CD4-positive, alpha-beta memory T cell (primary cell): ENCODE measurements at regions not wholly inside any gene's neighbourhood (a gene's known extent, or its start where the extent isn't known, plus 50 kb on each side); places are given as distances from the start of the nearest gene placed in this dataset.

Experiments
- CTCF ChIA-PET: fragments of 350-600 bp; sonication (Branson Sonifier 250); formaldehyde crosslinking; loops from one replicate; lab custom pipeline; 2021; ENCODE audit warnings: inconsistent platforms; ENCODE audit not compliant: partially characterized antibody; lab: Charles Lee
- POLR2A ChIA-PET: fragments of 350-600 bp; sonication (Branson Sonifier 250); formaldehyde crosslinking; loops from one replicate; lab custom pipeline; 2021; ENCODE audit not compliant: partially characterized antibody; lab: Charles Lee
- DNase-seq, 5 donors: peaks; one replicate each; pipeline versions ENCODE4 v3.0.0 to v3.0.0-alpha.2; 2020 to 2022; ENCODE audit warnings: mixed read lengths in 1 of 5
- H3K27ac ChIP-seq: one replicate; pipeline ENCODE4 v1.7.0; 2013; ENCODE audit warnings: low read depth, low read length
- H3K27me3 ChIP-seq: 2 replicates; pipeline ENCODE4 v1.7.0; 2013; ENCODE audit warnings: mild to moderate bottlenecking, low read length, moderate library complexity; ENCODE audit not compliant: insufficient read depth
- H3K36me3 ChIP-seq: 2 replicates; pipeline ENCODE4 v1.7.0; 2013; ENCODE audit warnings: mild to moderate bottlenecking, low read length, moderate library complexity; ENCODE audit not compliant: insufficient read depth
- H3K4me1 ChIP-seq: 2 replicates; pipeline ENCODE4 v1.7.0; 2013; ENCODE audit warnings: mild to moderate bottlenecking, low read length, moderate library complexity; ENCODE audit not compliant: insufficient read depth
- H3K4me3 ChIP-seq, 2 donors: one replicate each; pipeline ENCODE4 v1.7.0; 2013; ENCODE audit warnings: low read length in 2 of 2, mild to moderate bottlenecking in 1 of 2
- H3K9me3 ChIP-seq, 2 donors: one replicate each; pipeline ENCODE4 v1.7.0; 2013; ENCODE audit warnings: low read length in 2 of 2, control low read depth in 1 of 2; ENCODE audit not compliant: control insufficient read depth in 1 of 2
- H3K27ac Mint-ChIP-seq, 7 donors: one replicate each; pipeline ENCODE4 v1.8.0; 2020 to 2021; ENCODE audit warnings: mixed read lengths in 7 of 7, mild to moderate bottlenecking in 6 of 7, inconsistent platforms in 3 of 7, moderate library complexity in 3 of 7
- H3K27me3 Mint-ChIP-seq, 2 donors: one replicate each; pipeline ENCODE4 v1.8.0; 2020 to 2021; ENCODE audit warnings: mixed read lengths in 2 of 2
- H3K36me3 Mint-ChIP-seq, 2 donors: one replicate each; pipeline ENCODE4 v1.8.0; 2020 to 2021; ENCODE audit warnings: mixed read lengths in 2 of 2, inconsistent platforms in 1 of 2, mild to moderate bottlenecking in 1 of 2
- H3K4me1 Mint-ChIP-seq, 4 donors: one replicate each; pipeline ENCODE4 v1.8.0; 2020 to 2021; ENCODE audit warnings: mixed read lengths in 4 of 4, mild to moderate bottlenecking in 1 of 4
- H3K4me3 Mint-ChIP-seq, 8 donors: one replicate each; pipeline ENCODE4 v1.8.0; 2020 to 2021; ENCODE audit warnings: mixed read lengths in 8 of 8, mild to moderate bottlenecking in 7 of 8, moderate library complexity in 6 of 8, inconsistent platforms in 3 of 8
- H3K9me3 Mint-ChIP-seq, 8 donors: one replicate each; pipeline ENCODE4 v1.8.0; 2020 to 2021; ENCODE audit warnings: mixed read lengths in 8 of 8, mild to moderate bottlenecking in 5 of 8, inconsistent platforms in 3 of 8, moderate library complexity in 1 of 8
- intact Hi-C: fragments of 100-400 bp; cut with micrococcal nuclease; formaldehyde crosslinking; loops from one replicate; pipeline ENCODE4 v1.15.1; 2023

DNA sequence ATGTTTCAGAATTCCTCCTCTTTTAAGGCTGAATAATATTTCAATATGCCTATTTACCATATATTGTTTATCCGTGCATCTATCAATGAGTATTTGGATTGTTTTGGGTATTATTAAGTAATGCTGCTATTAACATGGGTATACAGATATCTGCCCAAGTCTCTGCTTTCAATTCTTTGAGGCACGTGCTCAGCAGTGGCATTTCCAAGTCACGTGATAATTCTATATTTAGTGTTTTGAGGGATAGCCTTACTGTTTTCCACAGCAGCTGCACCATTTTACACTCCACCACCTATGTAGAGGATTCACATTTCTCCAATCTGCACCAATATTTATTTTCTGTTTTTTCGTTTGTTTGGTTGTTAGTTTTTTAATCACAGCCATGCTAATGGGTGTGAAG, 636.8 kb upstream of the ANKRD30A start:
- Histone ChIP-seq H3K27ac (no peak overlapping the region), H3K36me3 (no peaks in the 10 kb centered on the region), H3K4me1 (no peaks in the 10 kb centered on the region), H3K27me3 (no peaks in the 10 kb centered on the region), H3K4me3 (no peak overlapping the region), H3K9me3 (no peaks in the 10 kb centered on the region)
- H3K36me3 Mint-ChIP-seq = no peaks in the 10 kb centered on the region
- ChIA-PET CTCF (no interaction called here), POLR2A (no interaction called here)
- peaks cover 0 to 6% (median 3%) of the 10 kb centered on the region in 8 donors for H3K9me3 Mint-ChIP-seq
- H3K4me1 Mint-ChIP-seq = no peaks in the 10 kb centered on the region
- no peak overlapping the region for H3K27ac Mint-ChIP-seq
- DNase-seq = no peak
- no peak overlapping the region for H3K4me3 Mint-ChIP-seq
- H3K27me3 Mint-ChIP-seq = no peaks in the 10 kb centered on the region
- intact Hi-C loops = no loop called here

DNA sequence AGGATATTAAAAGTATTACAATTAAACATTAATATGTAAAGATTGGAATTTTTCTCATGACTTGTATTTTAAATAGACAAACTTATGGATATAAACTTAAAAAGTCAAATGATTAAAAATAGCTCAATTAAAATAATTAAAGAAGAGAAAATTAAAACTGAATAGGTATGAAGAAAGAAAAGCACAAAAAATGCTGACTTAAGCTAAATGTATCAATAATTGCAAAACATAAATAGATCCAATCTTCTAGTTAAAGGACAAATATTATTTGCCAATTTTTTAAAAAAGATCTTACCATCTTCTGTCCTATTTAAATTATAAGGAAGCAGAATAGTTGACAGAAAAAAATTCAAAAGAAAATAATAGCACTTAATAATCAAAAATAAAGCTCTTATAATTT, 646.3 kb upstream of the ANKRD30A start:
- Mint-ChIP-seq H3K27me3 (no peaks in the 10 kb centered on the region), H3K4me1 (no peaks in the 10 kb centered on the region)

DNA sequence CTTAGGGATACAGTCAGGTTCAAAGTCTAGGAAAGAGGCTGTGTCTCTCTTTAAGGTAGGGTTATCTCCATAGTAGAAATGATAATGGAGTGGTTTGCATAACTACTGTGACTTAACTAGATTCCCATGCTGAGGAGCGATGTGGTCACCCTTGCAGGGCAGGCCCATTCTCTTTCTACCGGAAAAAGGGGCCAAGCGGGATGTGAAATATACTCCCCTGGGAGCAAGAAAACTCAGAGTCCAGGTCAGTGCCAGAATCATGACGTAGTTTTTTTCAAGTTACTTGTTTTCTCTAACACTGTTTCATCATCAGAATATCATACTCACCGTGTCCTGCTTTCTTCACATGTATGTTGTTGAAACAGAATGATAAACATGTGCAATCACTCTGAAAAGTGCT, 649.0 kb upstream of the ANKRD30A start:
- Histone ChIP-seq H3K9me3 (no peaks in the 10 kb centered on the region), H3K27ac (no peak overlapping the region), H3K36me3 (no peaks in the 10 kb centered on the region), H3K4me3 (no peak overlapping the region), H3K27me3 (no peaks in the 10 kb centered on the region), H3K4me1 (no peaks in the 10 kb centered on the region)
- Mint-ChIP-seq H3K27me3 (no peaks in the 10 kb centered on the region), H3K4me1 (no peaks in the 10 kb centered on the region), H3K9me3 (peaks cover 0 to 5% (median 0%) of the 10 kb centered on the region in 8 donors), H3K36me3 (no peaks in the 10 kb centered on the region), H3K4me3 (no peak overlapping the region), H3K27ac (no peak overlapping the region)
- ChIA-PET POLR2A (no interaction called here), CTCF (no interaction called here)
- DNase-seq = peak in 1 of 5 donors; percentile 23
- intact Hi-C loops = no loop called here

More for the DNA sequence above, 646.3 kb upstream of the ANKRD30A start:
- DNase-seq = no peak
- CTCF ChIA-PET = no interaction called here
- POLR2A ChIA-PET = no interaction called here
- H3K4me1 ChIP-seq = no peaks in the 10 kb centered on the region
- H3K9me3 Mint-ChIP-seq = peaks cover 0 to 7% (median under 1%) of the 10 kb centered on the region in 8 donors
- no peak overlapping the region for H3K4me3 Mint-ChIP-seq
- intact Hi-C loops = no loop called here
- no peaks in the 10 kb centered on the region for H3K9me3 ChIP-seq
- H3K4me3 ChIP-seq = no peak overlapping the region
- no peak overlapping the region for H3K27ac Mint-ChIP-seq
- no peaks in the 10 kb centered on the region for H3K36me3 Mint-ChIP-seq
- no peaks in the 10 kb centered on the region for H3K36me3 ChIP-seq
- no peaks in the 10 kb centered on the region for H3K27me3 ChIP-seq
- H3K27ac ChIP-seq = no peak overlapping the region

DNA sequence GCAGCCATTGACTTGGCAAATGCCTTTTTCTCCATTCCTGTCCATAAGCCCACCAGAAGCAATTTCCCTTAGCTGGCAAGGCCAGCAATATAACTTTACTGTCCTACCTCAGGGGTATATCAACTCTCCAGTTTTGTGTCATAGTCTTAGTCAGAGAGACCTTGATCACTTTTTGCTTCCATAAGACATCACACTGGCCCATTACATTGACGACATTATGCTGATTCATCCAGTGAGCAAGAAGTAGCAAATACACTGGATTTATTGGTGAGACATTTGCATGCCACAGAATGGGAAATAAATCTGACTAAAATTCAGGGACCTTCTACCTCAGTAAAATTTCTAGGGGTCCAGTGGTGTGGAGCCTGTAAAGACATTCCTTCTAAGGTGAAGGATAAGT, 649.7 kb upstream of the ANKRD30A start:
- no peaks in the 10 kb centered on the region for H3K9me3 ChIP-seq
- no peak for DNase-seq
- no peaks in the 10 kb centered on the region for H3K4me1 ChIP-seq
- Mint-ChIP-seq H3K9me3 (peaks cover 0 to 5% (median 0%) of the 10 kb centered on the region in 8 donors), H3K4me1 (no peaks in the 10 kb centered on the region), H3K27me3 (no peaks in the 10 kb centered on the region), H3K4me3 (no peak overlapping the region), H3K27ac (no peak overlapping the region), H3K36me3 (no peaks in the 10 kb centered on the region)
- H3K27me3 ChIP-seq = no peaks in the 10 kb centered on the region
- H3K36me3 ChIP-seq = no peaks in the 10 kb centered on the region
- H3K4me3 ChIP-seq = no peak overlapping the region
- ChIA-PET POLR2A (no interaction called here), CTCF (no interaction called here)
- H3K27ac ChIP-seq = no peak overlapping the region
- intact Hi-C loops = no loop called here

DNA sequence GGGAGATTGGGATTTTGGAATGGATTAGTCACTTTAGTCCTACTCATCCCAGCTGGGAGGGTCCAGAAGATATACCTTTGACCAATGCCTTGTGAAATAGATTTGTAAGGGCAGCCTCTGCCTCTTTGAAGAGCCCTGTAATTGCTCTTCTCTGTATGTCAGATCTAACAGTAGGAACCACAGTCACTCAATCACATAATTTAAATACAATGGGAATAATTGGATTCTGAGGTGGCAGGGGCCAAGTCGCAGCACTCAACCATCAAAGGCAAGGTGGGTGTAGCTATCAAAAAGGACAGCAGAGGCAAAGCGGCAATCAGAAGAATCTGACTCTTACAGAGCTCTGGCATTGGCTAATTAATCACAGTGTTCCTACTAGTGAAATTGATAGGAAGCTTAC, 650.9 kb upstream of the ANKRD30A start:
- Mint-ChIP-seq H3K9me3 (peaks cover 0 to 5% (median 0%) of the 10 kb centered on the region in 8 donors), H3K36me3 (no peaks in the 10 kb centered on the region), H3K27ac (no peak overlapping the region), H3K4me1 (no peaks in the 10 kb centered on the region), H3K27me3 (no peaks in the 10 kb centered on the region), H3K4me3 (no peak overlapping the region)
- Histone ChIP-seq H3K4me3 (no peak overlapping the region), H3K36me3 (no peaks in the 10 kb centered on the region), H3K9me3 (no peaks in the 10 kb centered on the region), H3K27ac (no peak overlapping the region), H3K27me3 (no peaks in the 10 kb centered on the region), H3K4me1 (no peaks in the 10 kb centered on the region)
- intact Hi-C loops = no loop called here
- POLR2A ChIA-PET = no interaction called here
- CTCF ChIA-PET = no interaction called here
- DNase-seq = no peak

DNA sequence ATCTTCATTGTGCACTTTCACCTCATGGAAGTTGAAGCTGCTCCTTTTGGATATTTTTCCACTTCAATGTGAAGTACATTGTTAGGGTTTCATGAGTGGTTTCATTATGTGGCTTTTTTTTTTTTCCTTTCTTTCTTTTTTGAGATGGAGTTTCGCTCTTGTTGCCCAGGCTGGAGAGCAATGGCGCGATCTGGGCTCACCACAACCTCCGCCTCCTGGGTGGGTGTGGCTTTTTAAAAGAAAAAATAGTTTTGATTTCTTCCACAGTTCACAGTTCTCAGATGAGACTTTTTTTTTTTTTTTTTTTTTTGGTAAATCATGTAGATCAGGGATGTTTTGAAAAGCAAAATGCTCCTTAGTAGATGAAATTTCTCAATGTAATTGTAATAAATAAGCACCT, 652.3 kb upstream of the ANKRD30A start:
- H3K27ac Mint-ChIP-seq = no peak overlapping the region
- H3K36me3 ChIP-seq = no peaks in the 10 kb centered on the region
- no peak overlapping the region for H3K4me3 Mint-ChIP-seq
- CTCF ChIA-PET = no interaction called here
- H3K27me3 ChIP-seq = no peaks in the 10 kb centered on the region
- no peaks in the 10 kb centered on the region for H3K9me3 ChIP-seq
- DNase-seq = no peak
- peaks cover 0 to 8% (median 0%) of the 10 kb centered on the region in 8 donors for H3K9me3 Mint-ChIP-seq
- intact Hi-C loops = no loop called here
- no peak overlapping the region for H3K4me3 ChIP-seq
- H3K4me1 Mint-ChIP-seq = no peaks in the 10 kb centered on the region
- H3K36me3 Mint-ChIP-seq = no peaks in the 10 kb centered on the region
- POLR2A ChIA-PET = no interaction called here
- H3K4me1 ChIP-seq = no peaks in the 10 kb centered on the region
- H3K27ac ChIP-seq = no peak overlapping the region
- H3K27me3 Mint-ChIP-seq = no peaks in the 10 kb centered on the region

DNA sequence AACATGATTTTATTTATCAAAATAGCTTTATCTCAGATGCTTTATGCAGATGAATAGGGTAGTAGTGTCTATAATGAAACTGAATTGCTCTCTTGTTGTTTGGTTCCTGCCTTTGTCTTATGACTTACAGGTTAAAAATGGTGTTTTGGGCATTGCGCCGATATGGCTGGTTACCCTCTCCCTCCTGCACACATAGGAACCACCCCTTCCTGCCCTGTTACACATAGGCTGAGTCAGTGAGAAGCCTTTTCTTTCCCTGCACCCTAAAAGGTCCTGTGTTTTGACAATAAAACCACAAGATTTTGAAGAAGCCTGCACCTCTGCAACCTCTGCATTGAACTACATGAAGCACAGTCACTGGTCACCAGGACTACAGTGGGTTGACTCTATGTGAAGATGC, 655.8 kb upstream of the ANKRD30A start:
- POLR2A ChIA-PET = no interaction called here
- Mint-ChIP-seq H3K27me3 (no peaks in the 10 kb centered on the region), H3K36me3 (no peaks in the 10 kb centered on the region)

DNA sequence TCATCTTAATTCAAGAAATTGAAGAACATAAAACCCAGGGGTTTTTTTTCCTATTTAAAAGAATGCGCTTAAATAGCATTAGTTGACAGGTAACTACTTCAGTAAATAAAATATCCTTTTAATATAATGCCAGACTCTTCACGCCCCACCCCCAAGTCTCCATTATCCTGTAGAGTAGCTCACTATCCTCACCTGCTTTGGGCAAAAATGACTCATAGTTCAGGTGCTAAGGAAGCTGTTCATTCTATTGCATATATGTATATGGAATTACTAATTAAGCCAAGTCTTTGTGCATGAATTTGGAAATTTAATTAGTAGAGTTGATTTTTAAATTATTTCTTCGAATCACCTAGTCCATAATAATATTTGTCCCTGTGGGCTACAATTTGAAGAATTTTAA, 656.8 kb upstream of the ANKRD30A start:
- Mint-ChIP-seq H3K36me3 (no peaks in the 10 kb centered on the region), H3K4me3 (no peak overlapping the region), H3K4me1 (no peaks in the 10 kb centered on the region), H3K9me3 (peaks cover 0 to 5% (median 0%) of the 10 kb centered on the region in 8 donors), H3K27me3 (no peaks in the 10 kb centered on the region), H3K27ac (no peak overlapping the region)
- ChIA-PET CTCF (no interaction called here), POLR2A (no interaction called here)
- no peaks in the 10 kb centered on the region for H3K27me3 ChIP-seq
- H3K36me3 ChIP-seq = no peaks in the 10 kb centered on the region
- no peak overlapping the region for H3K27ac ChIP-seq
- no peaks in the 10 kb centered on the region for H3K4me1 ChIP-seq
- no peaks in the 10 kb centered on the region for H3K9me3 ChIP-seq
- no peak overlapping the region for H3K4me3 ChIP-seq
- no peak for DNase-seq
- intact Hi-C loops = no loop called here

More for the DNA sequence above, 655.8 kb upstream of the ANKRD30A start:
- Mint-ChIP-seq H3K27ac (no peak overlapping the region), H3K4me1 (no peaks in the 10 kb centered on the region), H3K4me3 (no peak overlapping the region), H3K9me3 (peaks cover 0 to 8% (median under 1%) of the 10 kb centered on the region in 8 donors)
- no peaks in the 10 kb centered on the region for H3K27me3 ChIP-seq
- no peaks in the 10 kb centered on the region for H3K36me3 ChIP-seq
- intact Hi-C loops = no loop called here
- H3K4me3 ChIP-seq = no peak overlapping the region
- no peaks in the 10 kb centered on the region for H3K9me3 ChIP-seq
- CTCF ChIA-PET = no interaction called here
- DNase-seq = no peak
- H3K27ac ChIP-seq = no peak overlapping the region
- no peaks in the 10 kb centered on the region for H3K4me1 ChIP-seq
